ENCODE measurements at regions not wholly inside any gene's neighbourhood (a gene's known extent, or its start where the extent isn't known, plus 50 kb on each side); places are given as distances from the start of the nearest gene placed in this dataset.
A peak's percentile ranks its signal among the peaks of the same experiment; 100 is the strongest.
"Not testable (repeated sequence)": the region's sequence is repeated elsewhere in the genome, so short reads cannot be mapped to it uniquely, and the experiment has no call there.

GRCh38 chr6:130683761-130684517, 143.3 kb upstream of the SMLR1 start:
- Mint-ChIP-seq H3K9me3 (peaks cover 9% of the 10 kb centered on the region), H3K27ac (no peak overlapping the region), H3K4me1 (no peaks in the 10 kb centered on the region), H3K4me3 (no peak overlapping the region), H3K36me3 (ENCODE audit: low read depth) (peaks cover 2% of the 10 kb centered on the region), H3K27me3 (peaks cover 6% of the 10 kb centered on the region)
- ChIA-PET CTCF (no interaction called here), POLR2A (no interaction called here)
- no peak for DNase-seq

- H3K27ac Mint-ChIP-seq = no peak overlapping the region
- peaks cover 26% of the 10 kb centered on the region for H3K36me3 Mint-ChIP-seq (ENCODE audit: low read depth)
- peaks cover 35% of the 10 kb centered on the region for H3K4me1 Mint-ChIP-seq
- ChIA-PET CTCF (interaction anchor here (1.2 kb wide), 1 partner anchor 13 kb away, joined by 3 read pairs; no protein-coding TSS in a partner anchor), POLR2A (no interaction called here)
- H3K4me3 Mint-ChIP-seq = no peak overlapping the region
- no peak for DNase-seq
- no peaks in the 10 kb centered on the region for H3K27me3 Mint-ChIP-seq
- peaks cover 22% of the 10 kb centered on the region for H3K9me3 Mint-ChIP-seq
These were observed 134.5 kb upstream of the SMLR1 start for GRCh38 chr6:130692659-130693058.

- H3K27ac Mint-ChIP-seq = no peak overlapping the region
- DNase-seq = no peak
- no peak overlapping the region for H3K4me3 Mint-ChIP-seq
- H3K4me1 Mint-ChIP-seq = peaks cover 42% of the 10 kb centered on the region
- H3K27me3 Mint-ChIP-seq = no peaks in the 10 kb centered on the region
- peaks cover 22% of the 10 kb centered on the region for H3K9me3 Mint-ChIP-seq
- ChIA-PET CTCF (interaction anchor here (1.2 kb wide), 1 partner anchor 14 kb away, joined by 3 read pairs; no protein-coding TSS in a partner anchor), POLR2A (no interaction called here)
- peaks cover 26% of the 10 kb centered on the region for H3K36me3 Mint-ChIP-seq (ENCODE audit: low read depth)
These were observed 133.3 kb upstream of the SMLR1 start for GRCh38 chr6:130693944-130694343.

- H3K36me3 Mint-ChIP-seq (ENCODE audit: low read depth) = peaks cover 26% of the 10 kb centered on the region
- no peak overlapping the region for H3K27ac Mint-ChIP-seq
- H3K4me1 Mint-ChIP-seq = peaks cover 42% of the 10 kb centered on the region
- no peak for DNase-seq
- no peak overlapping the region for H3K4me3 Mint-ChIP-seq
- peaks cover 22% of the 10 kb centered on the region for H3K9me3 Mint-ChIP-seq
- no peaks in the 10 kb centered on the region for H3K27me3 Mint-ChIP-seq
- CTCF ChIA-PET = no interaction called here
- POLR2A ChIA-PET = no interaction called here
These were observed 132.6 kb upstream of the SMLR1 start for GRCh38 chr6:130694606-130695005.

GRCh38 chr6:130696806-130697205, 130.4 kb upstream of the SMLR1 start:
- ChIA-PET CTCF (interaction anchor here (0.9 to 2.8 kb wide), 3 partner anchors 23 to 375 kb away, joined by 3 to 12 read pairs (median 4); no protein-coding TSS in a partner anchor), POLR2A (no interaction called here)
- Mint-ChIP-seq H3K27me3 (no peaks in the 10 kb centered on the region), H3K9me3 (peaks cover 22% of the 10 kb centered on the region), H3K4me3 (no peak overlapping the region), H3K36me3 (ENCODE audit: low read depth) (peaks cover 26% of the 10 kb centered on the region), H3K4me1 (peaks cover 47% of the 10 kb centered on the region), H3K27ac (no peak overlapping the region)
- no peak for DNase-seq

GRCh38 chr6:130697271-130697994, 129.8 kb upstream of the SMLR1 start:
- H3K4me1 Mint-ChIP-seq = peaks cover 49% of the 10 kb centered on the region
- no peak for DNase-seq
- POLR2A ChIA-PET = interaction anchor here (0.6 kb wide), 1 partner anchor 323 kb away, joined by 3 read pairs; no protein-coding TSS in a partner anchor
- H3K27me3 Mint-ChIP-seq = no peaks in the 10 kb centered on the region
- H3K27ac Mint-ChIP-seq = peak overlapping the region; percentile 78
- no peak overlapping the region for H3K4me3 Mint-ChIP-seq
- peaks cover 22% of the 10 kb centered on the region for H3K9me3 Mint-ChIP-seq
- CTCF ChIA-PET = interaction anchor here (0.7 to 2.8 kb wide), 13 partner anchors 19 to 627 kb away, joined by 3 to 12 read pairs (median 4); partner anchors contain the start of gene TMEM200A
- H3K36me3 Mint-ChIP-seq (ENCODE audit: low read depth) = peaks cover 21% of the 10 kb centered on the region

GRCh38 chr6:130697995-130698535, 129.1 kb upstream of the SMLR1 start:
- Mint-ChIP-seq H3K27ac (peak overlapping the region; percentile 78), H3K36me3 (ENCODE audit: low read depth) (peaks cover 23% of the 10 kb centered on the region), H3K4me3 (no peak overlapping the region), H3K4me1 (peaks cover 46% of the 10 kb centered on the region), H3K27me3 (peaks cover 2% of the 10 kb centered on the region), H3K9me3 (peaks cover 26% of the 10 kb centered on the region)
- ChIA-PET CTCF (interaction anchor here (0.7 to 2.8 kb wide), 18 partner anchors 11 to 627 kb away, joined by 3 to 12 read pairs (median 3); partner anchors contain the start of gene TMEM200A), POLR2A (interaction anchor here (0.6 kb wide), 1 partner anchor 324 kb away, joined by 3 read pairs; no protein-coding TSS in a partner anchor)
- peak; percentile 80 for DNase-seq

GRCh38 chr6:130699742-130700141, 127.5 kb upstream of the SMLR1 start:
- peaks cover 22% of the 10 kb centered on the region for H3K36me3 Mint-ChIP-seq (ENCODE audit: low read depth)
- H3K27me3 Mint-ChIP-seq = peaks cover 9% of the 10 kb centered on the region
- H3K27ac Mint-ChIP-seq = no peak overlapping the region
- peaks cover 35% of the 10 kb centered on the region for H3K4me1 Mint-ChIP-seq
- H3K4me3 Mint-ChIP-seq = no peak overlapping the region
- no peak for DNase-seq
- peaks cover 30% of the 10 kb centered on the region for H3K9me3 Mint-ChIP-seq
- ChIA-PET CTCF (interaction anchor here (1.6 to 2.8 kb wide), 4 partner anchors 16 to 378 kb away, joined by 5 to 12 read pairs (median 10); partner anchors contain the start of gene TMEM200A), POLR2A (no interaction called here)

GRCh38 chr6:130700397-130700796, 126.8 kb upstream of the SMLR1 start:
- H3K9me3 Mint-ChIP-seq = peaks cover 26% of the 10 kb centered on the region
- ChIA-PET POLR2A (no interaction called here), CTCF (interaction anchor here (1.6 kb wide), 1 partner anchor 41 kb away, joined by 5 read pairs; no protein-coding TSS in a partner anchor)
- peaks cover 35% of the 10 kb centered on the region for H3K4me1 Mint-ChIP-seq
- no peak overlapping the region for H3K4me3 Mint-ChIP-seq
- H3K27me3 Mint-ChIP-seq = peaks cover 12% of the 10 kb centered on the region
- peaks cover 21% of the 10 kb centered on the region for H3K36me3 Mint-ChIP-seq (ENCODE audit: low read depth)
- H3K27ac Mint-ChIP-seq = no peak overlapping the region
- DNase-seq = no peak

- H3K9me3 Mint-ChIP-seq = peaks cover 12% of the 10 kb centered on the region
- CTCF ChIA-PET = interaction anchor here (1.5 to 1.6 kb wide), 2 partner anchors 10 to 11 kb away, joined by 4 read pairs; no protein-coding TSS in a partner anchor
- POLR2A ChIA-PET = no interaction called here
- peaks cover 10% of the 10 kb centered on the region for H3K27me3 Mint-ChIP-seq
- peak overlapping the region; percentile 59 for H3K27ac Mint-ChIP-seq
- H3K4me3 Mint-ChIP-seq = no peak overlapping the region
- DNase-seq = no peak
- peaks cover 11% of the 10 kb centered on the region for H3K4me1 Mint-ChIP-seq
- H3K36me3 Mint-ChIP-seq (ENCODE audit: low read depth) = peaks cover 7% of the 10 kb centered on the region
These were observed 118.9 kb upstream of the SMLR1 start for GRCh38 chr6:130708338-130708737.

- H3K4me1 Mint-ChIP-seq = peaks cover 11% of the 10 kb centered on the region
- H3K36me3 Mint-ChIP-seq (ENCODE audit: low read depth); POLR2A ChIA-PET; H3K27ac Mint-ChIP-seq; H3K9me3 Mint-ChIP-seq; CTCF ChIA-PET; DNase-seq; H3K27me3 Mint-ChIP-seq; H3K4me3 Mint-ChIP-seq: not testable (repeated sequence)
These were observed 115.6 kb upstream of the SMLR1 start for GRCh38 chr6:130711641-130712040.

- Mint-ChIP-seq H3K4me3 (no peak overlapping the region), H3K27ac (no peak overlapping the region), H3K9me3 (peaks cover 7% of the 10 kb centered on the region), H3K36me3 (ENCODE audit: low read depth) (peaks cover 9% of the 10 kb centered on the region), H3K4me1 (peaks cover 19% of the 10 kb centered on the region), H3K27me3 (no peaks in the 10 kb centered on the region)
- POLR2A ChIA-PET = no interaction called here
- CTCF ChIA-PET = no interaction called here
- no peak for DNase-seq
These were observed 114.1 kb upstream of the SMLR1 start for GRCh38 chr6:130713144-130713543.

- Mint-ChIP-seq H3K27ac (no peak overlapping the region), H3K9me3 (peaks cover 21% of the 10 kb centered on the region), H3K27me3 (no peaks in the 10 kb centered on the region), H3K36me3 (ENCODE audit: low read depth) (peaks cover 20% of the 10 kb centered on the region), H3K4me1 (peaks cover 28% of the 10 kb centered on the region), H3K4me3 (no peak overlapping the region)
- CTCF ChIA-PET = interaction anchor here (2.7 kb wide), 1 partner anchor 17 kb away, joined by 11 read pairs; no protein-coding TSS in a partner anchor
- POLR2A ChIA-PET = no interaction called here
- no peak for DNase-seq
These were observed 112.1 kb upstream of the SMLR1 start for GRCh38 chr6:130715058-130715457.

Measured in activated CD4-positive, alpha-beta T cell treated with anti-CD3 and anti-CD28 coated beads, Interleukin-2, amount 10 ng/mL, durations not matched to agents 7 days and 5 days (primary cell).